SK-N-SH (cell line): ENCODE measurements at regions not wholly inside any gene's neighbourhood (a gene's known extent, or its start where the extent isn't known, plus 50 kb on each side); places are given as distances from the start of the nearest gene placed in this dataset.
"Not testable (repeated sequence)": the region's sequence is repeated elsewhere in the genome, so short reads cannot be mapped to it uniquely, and the experiment has no call there.

ENCODE experiments used
- CTCF ChIA-PET: fragments of 300-600, 350-600 bp; formaldehyde crosslinking; extraction: SDS; loops from one replicate; lab custom pipeline; 2021; lab: Yijun Ruan, JAX
- POLR2A ChIA-PET: fragments of 350-600 bp; sonication (Branson Sonifier 250); formaldehyde crosslinking; extraction: SDS; loops from one replicate; lab custom pipeline; 2020; ENCODE audit warnings: antibody characterized with exemption, inconsistent platforms; lab: Yijun Ruan, JAX
- DNase-seq: peaks from one replicate; pipeline ENCODE4 v3.0.0; 2012
- H2AFZ ChIP-seq: fragments of 200-600 bp; sonication (generic); 2 replicates; pipeline ENCODE4 v1.8.1; 2016; ENCODE audit warnings: antibody characterized with exemption, mild to moderate bottlenecking, low read depth
- H3F3A ChIP-seq: fragments of 200-600 bp; sonication (generic); replicated peaks from 2 replicates; pipeline ENCODE3; 2016; ENCODE audit warnings: antibody characterized with exemption, mild to moderate bottlenecking; ENCODE audit not compliant: insufficient read depth
- H3K27ac ChIP-seq, 2 experiments: fragments of 200-500 bp in 1 of 2; fragments of 200-600 bp in 1 of 2; sonication (Bioruptor generic) in 1 of 2; sonication (generic), shearing (Covaris generic) in 1 of 2; 2 replicates each; pipeline versions ENCODE4 v1.5.1 to v1.6.1; 2014 to 2016; ENCODE audit warnings: low read depth in 2 of 2, inconsistent platforms in 1 of 2, low read length in 1 of 2, mild to moderate bottlenecking in 1 of 2, mixed read lengths in 1 of 2
- H3K27me3 ChIP-seq: fragments of 200-600 bp; sonication (generic), shearing (Covaris generic); 2 replicates; pipeline ENCODE4 v1.6.1; 2016; ENCODE audit warnings: mixed run types; ENCODE audit not compliant: insufficient read depth
- H3K36me3 ChIP-seq, 2 experiments: fragments of 200-500 bp in 1 of 2; fragments of 200-600 bp in 1 of 2; sonication (Bioruptor generic) in 1 of 2; sonication (generic) in 1 of 2; replicated peaks in 1 of 2; 2 replicates each; pipeline versions ENCODE3 to v1.5.1; 2014 to 2016; ENCODE audit warnings: low read length in 1 of 2, mild to moderate bottlenecking in 1 of 2; ENCODE audit not compliant: insufficient read depth in 2 of 2, control insufficient read depth in 1 of 2
- H3K4me1 ChIP-seq, 2 experiments: fragments of 200-500 bp in 1 of 2; fragments of 200-600 bp in 1 of 2; sonication (Bioruptor generic) in 1 of 2; sonication (generic), shearing (Covaris generic) in 1 of 2; 2 replicates each; pipeline versions ENCODE4 v1.5.1 to v1.6.1; 2014 to 2016; ENCODE audit warnings: low read depth in 1 of 2, low read length in 1 of 2, mixed run types in 1 of 2; ENCODE audit not compliant: insufficient read depth in 2 of 2, control insufficient read depth in 1 of 2
- H3K4me2 ChIP-seq: fragments of 200-600 bp; sonication (generic), shearing (Covaris generic); 2 replicates; pipeline ENCODE4 v1.6.1; 2017; ENCODE audit warnings: mixed run types
- H3K4me3 ChIP-seq, 2 experiments: fragments of 200-500 bp in 1 of 2; fragments of 200-600 bp in 1 of 2; sonication (Bioruptor generic) in 1 of 2; sonication (generic), shearing (Covaris generic) in 1 of 2; 2 replicates each; pipeline versions ENCODE4 v1.5.1 to v1.8.1; 2014 to 2016; ENCODE audit warnings: low read depth in 2 of 2, inconsistent platforms in 1 of 2, low read length in 1 of 2, mild to moderate bottlenecking in 1 of 2, mixed read lengths in 1 of 2, moderate library complexity in 1 of 2
- H3K79me2 ChIP-seq: fragments of 200-600 bp; sonication (generic); 2 replicates; pipeline ENCODE4 v1.8.1; 2017; ENCODE audit warnings: mild to moderate bottlenecking; ENCODE audit not compliant: insufficient read depth
- H3K9ac ChIP-seq: fragments of 200-600 bp; sonication (generic); 2 replicates; pipeline ENCODE4 v1.6.1; 2017; ENCODE audit warnings: mixed run types
- H3K9me2 ChIP-seq: fragments of 200-600 bp; sonication (generic); 2 replicates; pipeline ENCODE4 v1.6.1; 2017; ENCODE audit warnings: mixed run types
- H3K9me3 ChIP-seq: fragments of 200-600 bp; sonication (generic); 2 replicates; pipeline ENCODE4 v1.6.1; 2017; ENCODE audit warnings: mixed run types, mild to moderate bottlenecking, moderate library complexity
- H4K20me1 ChIP-seq: fragments of 200-600 bp; sonication (generic); 2 replicates; pipeline ENCODE4 v1.6.1; 2017; ENCODE audit warnings: mild to moderate bottlenecking, mixed run types; ENCODE audit not compliant: insufficient read depth
- CTCF ChIP-seq: fragments of 200-600 bp; sonication (generic); IDR thresholded peaks from 2 replicates; pipeline ENCODE4 v1.6.1; 2017; ENCODE audit warnings: antibody characterized with exemption, mild to moderate bottlenecking, moderate library complexity
- ELF1 ChIP-seq: IDR thresholded peaks from 2 replicates; pipeline ENCODE4 v1.4.0; 2012
- EZH2phosphoT487 ChIP-seq: fragments of 200-600 bp; sonication (generic); IDR thresholded peaks from 2 replicates; pipeline ENCODE4 v1.6.1; 2017; ENCODE audit warnings: low read depth, mixed run types, mild to moderate bottlenecking, antibody characterized with exemption, moderate library complexity, borderline replicate concordance
- IRF3 ChIP-seq: fragments of 150-350 bp; IDR thresholded peaks from 2 replicates; pipeline ENCODE4 v1.6.1; 2016; ENCODE audit warnings: mild to moderate bottlenecking, low read depth, low read length
- RCOR1 ChIP-seq: fragments of 150-350 bp; IDR thresholded peaks from 2 replicates; pipeline ENCODE4 v1.6.1; 2017; ENCODE audit warnings: antibody characterized with exemption, low read length
- RFX5 ChIP-seq: IDR thresholded peaks from 2 replicates; pipeline ENCODE4 v1.6.1; 2012; ENCODE audit warnings: mild to moderate bottlenecking, improper control_type of control experiment, low read length
- RXRA ChIP-seq: IDR thresholded peaks from 2 replicates; pipeline ENCODE4 v1.4.0; 2012; ENCODE audit warnings: low read depth, mild to moderate bottlenecking, borderline replicate concordance
- TEAD4 ChIP-seq: IDR thresholded peaks from 2 replicates; pipeline ENCODE4 v1.4.0; 2012; ENCODE audit warnings: mild to moderate bottlenecking, borderline replicate concordance; ENCODE audit not compliant: insufficient read depth
- YY1 ChIP-seq: IDR thresholded peaks from 2 replicates; pipeline ENCODE4 v1.4.0; 2012; ENCODE audit warnings: low read depth, mild to moderate bottlenecking
- WGBS: methylation state at CpG from one replicate; pipeline ENCODE4 v1.1.6; 2017; ENCODE audit warnings: low lambda C conversion rate; 5-methylcytosine and 5-hydroxymethylcytosine counted together

- H3K4me3 ChIP-seq, result no peak overlapping the region; a peak in 1 of 4 replicates
- POLR2A ChIA-PET, result no interaction called here
- WGBS, result 4% methylated on average over 2 of the region's 2 CpGs
Measured at GRCh38 chr13:54424344-54424743, 1395.7 kb downstream of the OLFM4 start.

GRCh38 chr13:54433493-54434206, 1405.0 kb downstream of the OLFM4 start:
- DNase-seq, result no peak
- Histone ChIP-seq H3K9me3 (no peaks in the 10 kb centered on the region), H3K27ac (no peak overlapping the region), H3K79me2 (no peaks in the 10 kb centered on the region), H3K36me3 (no peaks in the 10 kb centered on the region), H3K4me3 (no peak overlapping the region), H3K4me2 (no peak overlapping the region), H3K4me1 (no peaks in the 10 kb centered on the region), H4K20me1 (no peaks in the 10 kb centered on the region), H3F3A (no peaks in the 10 kb centered on the region), H2AFZ (no peak overlapping the region), H3K27me3 (no peaks in the 10 kb centered on the region), H3K9ac (no peak overlapping the region), H3K9me2 (no peaks in the 10 kb centered on the region)
- TF ChIP-seq RXRA (no peak), IRF3 (no peak), TEAD4 (no peak), ELF1 (no peak), CTCF (no peak), RCOR1 (no peak)
- CTCF ChIA-PET, result no interaction called here
- 37% methylated on average over 4 of the region's 4 CpGs for WGBS
- POLR2A ChIA-PET, result no interaction called here

More at GRCh38 chr13:54424344-54424743, 1395.7 kb downstream of the OLFM4 start:
- CTCF ChIA-PET, result no interaction called here
- Histone ChIP-seq H4K20me1 (no peaks in the 10 kb centered on the region), H3K4me2 (no peak overlapping the region), H3K9me2 (no peaks in the 10 kb centered on the region), H3K4me1 (no peaks in the 10 kb centered on the region), H3K36me3 (no peaks in the 10 kb centered on the region), H3K9ac (no peak overlapping the region), H3K27ac (no peak overlapping the region), H2AFZ (no peak overlapping the region), H3F3A (no peaks in the 10 kb centered on the region), H3K79me2 (no peaks in the 10 kb centered on the region), H3K27me3 (no peaks in the 10 kb centered on the region), H3K9me3 (no peaks in the 10 kb centered on the region)
- TF ChIP-seq EZH2phosphoT487 (no peak), TEAD4 (no peak), YY1 (no peak), ELF1 (no peak), RFX5 (no peak)
- no peak for DNase-seq

GRCh38 chr13:54440853-54441400, 1412.3 kb downstream of the OLFM4 start:
- H3K4me2 ChIP-seq, H3F3A ChIP-seq, H3K9ac ChIP-seq, H3K79me2 ChIP-seq, H3K27me3 ChIP-seq, H3K9me2 ChIP-seq, H3K4me3 ChIP-seq, H3K36me3 ChIP-seq, CTCF ChIA-PET, H3K27ac ChIP-seq, DNase-seq, POLR2A ChIA-PET, H2AFZ ChIP-seq, H4K20me1 ChIP-seq, H3K9me3 ChIP-seq, H3K4me1 ChIP-seq: not testable (repeated sequence)
- WGBS, result 67% methylated on average over 22 of the region's 27 CpGs
